Panc1 (cell line): ENCODE measurements at regions not wholly inside any gene's neighbourhood (a gene's known extent, or its start where the extent isn't known, plus 50 kb on each side); places are given as distances from the start of the nearest gene placed in this dataset.

Experiments used
- ATAC-seq: fragments of 200-7000 bp; cut with Tn5 transposase; 2 replicates; pipeline ENCODE4 v1.9.1; 2020; ENCODE audit warnings: mild to moderate bottlenecking, moderate library complexity
- BruUV-seq: library from RNA; stranded (reverse); fragments of 400-500 nt; replicated peaks from 2 replicates; lab custom pipeline; 2021; lab: Mats Ljungman, UMichigan
- CTCF ChIA-PET: fragments of 300-600 bp; sonication (Branson Sonifier 250); formaldehyde crosslinking; loops from one replicate; lab custom pipeline; 2022; ENCODE audit warnings: antibody characterized with exemption; lab: Charles Lee
- POLR2A ChIA-PET: fragments of 300-600 bp; sonication (Branson Sonifier 250); formaldehyde crosslinking; loops from one replicate; lab custom pipeline; 2022; ENCODE audit warnings: antibody characterized with exemption; lab: Charles Lee
- DNase-seq: peaks from one replicate; pipeline ENCODE4 v3.0.0-alpha.2; 2010; ENCODE audit warnings: low read depth, low spot score
- H3K27ac ChIP-seq: 2 replicates; pipeline ENCODE4 v1.5.1; 2011; ENCODE audit warnings: mild to moderate bottlenecking, low read length, inconsistent platforms
- H3K27me3 ChIP-seq: fragments of 200-500 bp; sonication (Bioruptor generic); 2 replicates; pipeline ENCODE4 v1.6.0; 2014; ENCODE audit warnings: low read length, inconsistent platforms; ENCODE audit not compliant: control insufficient read depth, insufficient read depth
- H3K36me3 ChIP-seq: fragments of 200-500 bp; sonication (Bioruptor generic); 2 replicates; pipeline ENCODE4 v1.5.1; 2014; ENCODE audit warnings: inconsistent platforms, mild to moderate bottlenecking, low read length, moderate library complexity; ENCODE audit not compliant: control insufficient read depth, insufficient read depth
- H3K4me1 ChIP-seq: 2 replicates; pipeline ENCODE4 v1.5.1; 2011; ENCODE audit warnings: inconsistent platforms, mild to moderate bottlenecking, low read length, moderate library complexity; ENCODE audit not compliant: control insufficient read depth, insufficient read depth
- H3K4me3 ChIP-seq, 2 experiments: 2 replicates each; pipeline ENCODE4 v1.5.1; 2011 to 2012; ENCODE audit warnings: low read depth in 2 of 2, low read length in 2 of 2, mild to moderate bottlenecking in 2 of 2, inconsistent platforms in 1 of 2, moderate library complexity in 1 of 2
- H3K9me3 ChIP-seq: fragments of 200-500 bp; sonication (Bioruptor generic); 2 replicates; pipeline ENCODE4 v1.5.1; 2014; ENCODE audit warnings: low read depth, mild to moderate bottlenecking, inconsistent platforms, low read length, moderate library complexity; ENCODE audit not compliant: control insufficient read depth, insufficient read depth
- POLR2AphosphoS5 ChIP-seq: IDR thresholded peaks from 2 replicates; pipeline ENCODE4 v1.6.1; 2012; ENCODE audit warnings: mild to moderate bottlenecking, low read depth, low read length, moderate library complexity
- TCF7L2 ChIP-seq: IDR thresholded peaks from 2 replicates; pipeline ENCODE4 v1.6.1; 2011; ENCODE audit warnings: mild to moderate bottlenecking, low read depth, low read length, inconsistent platforms
- in situ Hi-C: cut with HindIII; loops from 2 replicates; pipeline ENCODE4 v1.10.0; 2016; ENCODE audit warnings: low sequenced_read_pairs, low pct_unique_long_range_greater_than_20kb
- intact Hi-C: fragments of 100-400 bp; cut with micrococcal nuclease; formaldehyde crosslinking; loops from one replicate; pipeline ENCODE4 v1.10.0; 2022; ENCODE audit not compliant: unreplicated experiment
- TF ChIP-seq, protein P1 (sequence below): fragments of 450-650 bp; IDR thresholded peaks from 2 replicates; pipeline ENCODE4 v1.5.1; 2017; ENCODE audit warnings: mild to moderate bottlenecking
- TF ChIP-seq, protein P2 (sequence below), 2 experiments: IDR thresholded peaks; 2 replicates each; pipeline ENCODE4 v1.6.1; 2011 to 2012; ENCODE audit warnings: low read depth in 2 of 2, control low read depth in 1 of 2, low read length in 1 of 2, mild to moderate bottlenecking in 1 of 2, moderate library complexity in 1 of 2; ENCODE audit not compliant: insufficient read depth in 1 of 2

DNA sequence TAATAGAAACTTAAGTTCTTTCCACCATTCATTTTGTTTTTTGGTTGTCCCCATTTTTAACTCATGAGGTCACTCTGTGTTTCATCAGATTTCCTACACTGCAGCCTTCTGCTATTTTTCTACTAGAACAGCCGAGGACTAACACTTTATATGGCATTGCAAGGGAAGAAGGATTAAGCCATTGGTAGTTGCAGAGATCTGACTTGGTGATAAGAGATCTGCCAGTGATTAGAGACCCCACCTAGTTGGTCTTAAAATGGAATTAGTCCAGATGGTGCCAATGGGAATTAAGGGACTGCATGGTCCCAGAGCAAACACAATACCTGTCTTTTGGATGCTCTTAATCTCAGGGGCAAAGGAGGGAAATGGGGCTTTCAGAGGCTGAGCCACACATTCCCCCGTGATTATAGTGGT lies 125.5 kb upstream of the TMEM170B start:
- intact Hi-C loops (no loop called here), in situ Hi-C loops (no loop called here)
- TF ChIP-seq, protein P1, sequence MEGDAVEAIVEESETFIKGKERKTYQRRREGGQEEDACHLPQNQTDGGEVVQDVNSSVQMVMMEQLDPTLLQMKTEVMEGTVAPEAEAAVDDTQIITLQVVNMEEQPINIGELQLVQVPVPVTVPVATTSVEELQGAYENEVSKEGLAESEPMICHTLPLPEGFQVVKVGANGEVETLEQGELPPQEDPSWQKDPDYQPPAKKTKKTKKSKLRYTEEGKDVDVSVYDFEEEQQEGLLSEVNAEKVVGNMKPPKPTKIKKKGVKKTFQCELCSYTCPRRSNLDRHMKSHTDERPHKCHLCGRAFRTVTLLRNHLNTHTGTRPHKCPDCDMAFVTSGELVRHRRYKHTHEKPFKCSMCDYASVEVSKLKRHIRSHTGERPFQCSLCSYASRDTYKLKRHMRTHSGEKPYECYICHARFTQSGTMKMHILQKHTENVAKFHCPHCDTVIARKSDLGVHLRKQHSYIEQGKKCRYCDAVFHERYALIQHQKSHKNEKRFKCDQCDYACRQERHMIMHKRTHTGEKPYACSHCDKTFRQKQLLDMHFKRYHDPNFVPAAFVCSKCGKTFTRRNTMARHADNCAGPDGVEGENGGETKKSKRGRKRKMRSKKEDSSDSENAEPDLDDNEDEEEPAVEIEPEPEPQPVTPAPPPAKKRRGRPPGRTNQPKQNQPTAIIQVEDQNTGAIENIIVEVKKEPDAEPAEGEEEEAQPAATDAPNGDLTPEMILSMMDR = no peak
- TF ChIP-seq, protein P2, sequence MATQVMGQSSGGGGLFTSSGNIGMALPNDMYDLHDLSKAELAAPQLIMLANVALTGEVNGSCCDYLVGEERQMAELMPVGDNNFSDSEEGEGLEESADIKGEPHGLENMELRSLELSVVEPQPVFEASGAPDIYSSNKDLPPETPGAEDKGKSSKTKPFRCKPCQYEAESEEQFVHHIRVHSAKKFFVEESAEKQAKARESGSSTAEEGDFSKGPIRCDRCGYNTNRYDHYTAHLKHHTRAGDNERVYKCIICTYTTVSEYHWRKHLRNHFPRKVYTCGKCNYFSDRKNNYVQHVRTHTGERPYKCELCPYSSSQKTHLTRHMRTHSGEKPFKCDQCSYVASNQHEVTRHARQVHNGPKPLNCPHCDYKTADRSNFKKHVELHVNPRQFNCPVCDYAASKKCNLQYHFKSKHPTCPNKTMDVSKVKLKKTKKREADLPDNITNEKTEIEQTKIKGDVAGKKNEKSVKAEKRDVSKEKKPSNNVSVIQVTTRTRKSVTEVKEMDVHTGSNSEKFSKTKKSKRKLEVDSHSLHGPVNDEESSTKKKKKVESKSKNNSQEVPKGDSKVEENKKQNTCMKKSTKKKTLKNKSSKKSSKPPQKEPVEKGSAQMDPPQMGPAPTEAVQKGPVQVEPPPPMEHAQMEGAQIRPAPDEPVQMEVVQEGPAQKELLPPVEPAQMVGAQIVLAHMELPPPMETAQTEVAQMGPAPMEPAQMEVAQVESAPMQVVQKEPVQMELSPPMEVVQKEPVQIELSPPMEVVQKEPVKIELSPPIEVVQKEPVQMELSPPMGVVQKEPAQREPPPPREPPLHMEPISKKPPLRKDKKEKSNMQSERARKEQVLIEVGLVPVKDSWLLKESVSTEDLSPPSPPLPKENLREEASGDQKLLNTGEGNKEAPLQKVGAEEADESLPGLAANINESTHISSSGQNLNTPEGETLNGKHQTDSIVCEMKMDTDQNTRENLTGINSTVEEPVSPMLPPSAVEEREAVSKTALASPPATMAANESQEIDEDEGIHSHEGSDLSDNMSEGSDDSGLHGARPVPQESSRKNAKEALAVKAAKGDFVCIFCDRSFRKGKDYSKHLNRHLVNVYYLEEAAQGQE (IDR thresholded peaks at IDR 0.05; ENCODE audit: insufficient read depth in 1 of 2, low read depth in 2 of 2, low read length in 1 of 2) = no peak
- Histone ChIP-seq H3K4me3 (no peak overlapping the region), H3K27ac (no peak overlapping the region), H3K4me1 (no peaks in the 10 kb centered on the region), H3K36me3 (no peaks in the 10 kb centered on the region), H3K27me3 (no peaks in the 10 kb centered on the region), H3K9me3 (no peaks in the 10 kb centered on the region)
- BruUV-seq = no TSS peak
- DNase-seq (no peak), ATAC-seq (no peak)
- ChIA-PET CTCF (interaction anchor here (0.5 kb wide), 1 partner anchor 184 kb away, joined by 4 read pairs; no protein-coding TSS in a partner anchor), POLR2A (no interaction called here)

DNA sequence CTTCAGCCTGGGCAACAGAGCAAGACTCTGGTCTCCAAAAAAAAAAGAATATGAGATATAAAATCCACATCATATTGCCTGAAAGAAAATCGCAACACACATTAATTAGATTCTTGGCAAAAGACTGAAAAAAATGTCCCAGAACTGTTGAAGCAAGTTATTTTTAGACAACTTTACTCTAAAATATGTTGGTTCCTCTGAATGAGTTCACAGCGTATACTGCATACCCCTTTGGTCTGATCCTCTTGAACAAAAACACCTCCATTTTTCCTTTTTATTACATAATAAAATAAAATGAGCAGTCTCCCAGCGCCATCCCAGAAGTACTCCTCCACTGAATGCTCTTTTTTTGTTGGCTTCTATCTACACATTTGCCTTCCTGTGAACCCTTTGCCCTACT lies 126.0 kb upstream of the TMEM170B start:
- ATAC-seq (no peak), DNase-seq (no peak)
- H3K27ac ChIP-seq = no peak overlapping the region
- H3K27me3 ChIP-seq = no peaks in the 10 kb centered on the region
- in situ Hi-C loops = no loop called here
- H3K4me3 ChIP-seq = no peak overlapping the region
- intact Hi-C loops = no loop called here
- H3K36me3 ChIP-seq = no peaks in the 10 kb centered on the region
- no TSS peak for BruUV-seq
- TF ChIP-seq, protein P1 = no peak
- TF ChIP-seq TCF7L2 = no peak
- no peak for TF ChIP-seq POLR2AphosphoS5
- TF ChIP-seq, protein P2 (IDR thresholded peaks at IDR 0.05; ENCODE audit: insufficient read depth in 1 of 2, low read depth in 2 of 2, low read length in 1 of 2) = no peak
- no peaks in the 10 kb centered on the region for H3K9me3 ChIP-seq
- POLR2A ChIA-PET = no interaction called here
- no peaks in the 10 kb centered on the region for H3K4me1 ChIP-seq
- CTCF ChIA-PET = no interaction called here
